ENCODE measurements at regions not wholly inside any gene's neighbourhood (a gene's known extent, or its start where the extent isn't known, plus 50 kb on each side); places are given as distances from the start of the nearest gene placed in this dataset.
"Not testable (repeated sequence)": the region's sequence is repeated elsewhere in the genome, so short reads cannot be mapped to it uniquely, and the experiment has no call there.

DNA sequence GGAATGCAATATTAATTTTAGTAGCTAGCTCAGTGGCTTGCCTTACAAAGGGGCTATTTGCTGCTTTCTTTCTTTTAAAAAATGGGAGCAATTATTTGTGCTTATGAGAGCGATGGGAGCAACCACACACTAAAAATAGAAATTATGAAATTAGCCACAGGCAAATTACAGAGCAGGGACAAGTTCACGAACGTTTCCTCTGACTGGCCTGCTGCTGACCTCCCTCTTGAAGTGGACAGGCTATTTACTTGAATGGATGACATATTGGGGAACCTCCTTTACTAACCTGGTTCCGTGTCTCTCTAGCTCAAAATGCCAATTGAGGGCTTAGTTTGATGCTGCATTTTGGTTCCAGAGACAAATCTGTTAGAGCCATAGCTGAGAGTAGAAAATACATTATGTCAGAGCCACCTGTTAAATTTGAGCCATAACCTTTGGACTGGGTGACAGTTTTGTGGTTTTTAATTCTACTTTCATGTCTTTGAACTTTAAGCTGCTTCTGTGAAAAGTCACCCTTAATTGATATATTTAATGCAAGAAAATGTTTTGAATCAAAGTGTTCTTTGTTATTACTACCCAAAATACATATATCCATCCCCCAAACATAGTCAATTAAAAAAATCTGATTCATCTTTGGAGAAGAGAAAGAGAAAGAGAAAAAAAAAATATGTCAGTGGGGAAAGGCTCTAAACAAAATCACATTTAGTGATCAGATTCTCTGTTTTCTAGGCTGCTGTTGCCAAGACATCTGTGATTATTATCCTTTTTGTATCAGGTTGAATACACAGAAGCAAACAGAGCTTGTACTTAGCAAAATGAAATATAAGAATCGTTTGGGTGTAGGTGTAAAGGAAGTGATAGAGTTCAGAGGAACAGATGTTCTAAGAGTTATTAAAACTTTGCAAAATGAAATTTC lies 351.9 kb downstream of the ADGRL2 start:
- DNase-seq, result no peak

DNA sequence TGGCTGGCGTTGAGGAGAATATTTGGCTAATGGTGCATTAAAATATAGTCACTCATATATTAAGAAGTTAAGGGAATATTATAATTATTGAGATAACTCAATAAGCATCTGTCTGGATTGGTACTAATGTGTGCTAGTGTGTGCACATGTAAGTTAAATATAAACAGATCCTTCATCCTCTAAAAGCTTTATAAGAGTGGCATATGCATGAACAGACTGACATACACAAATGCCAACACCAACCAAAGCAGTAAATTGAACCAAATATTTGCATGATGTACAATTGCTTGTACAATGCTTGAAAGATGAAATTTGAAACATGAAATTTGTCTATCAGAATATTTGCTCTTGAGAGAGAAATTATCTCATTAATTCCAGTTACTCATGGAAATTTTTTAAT lies 344.9 kb downstream of the ADGRL2 start:
- no peak for DNase-seq

DNA sequence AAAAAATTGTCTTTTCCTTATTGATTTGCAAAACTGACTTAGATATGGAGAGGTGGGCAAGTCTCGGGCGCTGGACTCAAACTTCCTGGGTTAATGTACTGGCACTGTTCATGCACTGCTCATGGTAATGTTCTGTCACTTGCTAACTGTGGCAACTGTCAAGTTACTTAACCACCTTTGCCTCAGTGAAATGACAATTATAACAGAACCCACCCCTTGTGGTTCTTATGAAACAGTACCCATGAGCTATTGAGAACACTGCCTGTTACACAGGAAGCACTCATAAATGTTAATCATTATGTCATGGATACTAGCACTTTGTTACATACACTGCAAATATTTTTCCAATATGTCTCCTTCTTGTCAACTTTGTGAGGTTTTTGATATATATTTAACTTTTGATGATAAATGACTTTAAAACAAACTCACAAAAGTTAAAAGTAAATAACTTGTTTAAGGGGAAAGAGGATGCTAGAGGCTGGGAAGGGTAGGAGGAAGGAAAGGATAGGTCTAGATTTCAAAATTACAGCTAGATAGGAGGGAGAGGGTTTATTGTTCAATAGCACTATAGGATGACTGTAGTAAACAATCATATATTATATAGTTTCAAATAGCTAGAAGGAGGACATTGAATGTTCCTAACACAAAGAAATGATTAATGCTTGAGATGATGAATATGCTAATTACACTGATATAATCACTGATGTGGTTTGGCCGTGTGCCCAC lies 342.5 kb downstream of the ADGRL2 start:
- no peak for DNase-seq

DNA sequence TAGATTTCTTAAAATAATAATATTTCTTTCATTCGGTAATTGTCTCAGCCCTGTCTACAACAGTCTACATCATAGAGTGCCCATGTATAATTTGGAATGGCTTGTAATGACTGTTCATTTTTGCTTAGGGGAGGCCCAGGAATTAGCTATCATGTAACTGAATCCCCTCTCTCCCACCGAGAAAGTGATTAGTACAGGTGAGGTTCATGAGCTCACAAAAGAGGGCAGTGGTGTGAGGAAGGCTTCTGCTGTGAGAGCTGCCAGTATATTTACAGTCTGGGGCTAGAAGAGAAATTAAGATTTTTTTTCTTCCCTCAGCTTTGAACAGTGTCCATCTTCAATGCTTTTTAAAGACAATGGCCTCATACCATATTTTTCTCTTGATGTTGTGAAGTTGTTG lies 340.7 kb downstream of the ADGRL2 start:
- no peak for DNase-seq

DNA sequence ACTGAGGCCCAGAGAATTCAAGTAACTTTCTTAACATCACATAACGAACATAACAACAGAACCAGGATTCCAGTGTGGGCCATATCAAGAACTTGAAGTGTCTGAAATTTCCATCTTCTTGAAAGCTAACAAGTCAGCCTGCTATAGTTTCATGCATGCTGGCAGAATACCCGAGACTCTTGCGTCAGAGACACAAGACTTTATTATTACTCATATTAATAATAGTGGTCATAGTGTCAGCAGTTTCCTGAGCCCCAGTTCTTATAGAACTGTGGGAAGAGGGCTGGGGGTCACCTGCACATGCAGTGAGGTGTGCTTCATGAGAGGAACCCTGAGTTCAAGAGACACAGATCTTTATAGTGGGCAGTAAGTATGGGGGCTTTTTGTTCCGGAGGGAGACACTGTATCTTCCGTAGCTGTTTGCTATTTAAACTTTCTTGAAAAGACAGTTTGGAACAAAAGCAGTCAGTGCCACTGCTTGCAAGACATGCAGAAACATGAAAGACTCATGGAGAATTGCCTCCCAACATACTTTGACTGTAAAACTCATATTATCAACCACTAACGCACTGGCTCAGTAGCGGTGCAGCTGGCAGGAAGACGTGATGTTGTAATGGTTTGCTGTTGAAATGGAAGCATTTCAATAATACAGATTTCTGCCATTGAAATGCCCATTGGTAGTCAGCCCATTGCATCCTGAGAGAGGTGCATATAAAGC lies 339.2 kb downstream of the ADGRL2 start:
- DNase-seq, result no peak

DNA sequence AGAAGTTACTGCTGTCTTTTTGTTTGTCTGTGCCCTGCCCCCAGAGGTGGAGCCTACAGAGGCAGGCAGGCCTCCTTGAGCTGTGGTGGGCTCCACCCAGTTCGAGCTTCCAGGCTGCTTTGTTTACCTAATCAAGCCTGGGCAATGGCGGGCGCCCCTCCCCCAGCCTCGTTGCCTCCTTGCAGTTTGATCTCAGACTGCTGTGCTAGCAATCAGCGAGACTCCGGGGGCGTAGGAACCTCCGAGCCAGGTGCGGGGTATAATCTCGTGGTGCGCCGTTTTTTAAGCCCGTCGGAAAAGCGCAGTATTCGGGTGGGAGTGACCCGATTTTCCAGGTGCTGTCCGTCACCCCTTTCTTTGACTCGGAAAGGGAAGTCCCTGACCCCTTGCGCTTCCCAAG lies 335.6 kb downstream of the ADGRL2 start:
- not testable (repeated sequence) for DNase-seq

DNA sequence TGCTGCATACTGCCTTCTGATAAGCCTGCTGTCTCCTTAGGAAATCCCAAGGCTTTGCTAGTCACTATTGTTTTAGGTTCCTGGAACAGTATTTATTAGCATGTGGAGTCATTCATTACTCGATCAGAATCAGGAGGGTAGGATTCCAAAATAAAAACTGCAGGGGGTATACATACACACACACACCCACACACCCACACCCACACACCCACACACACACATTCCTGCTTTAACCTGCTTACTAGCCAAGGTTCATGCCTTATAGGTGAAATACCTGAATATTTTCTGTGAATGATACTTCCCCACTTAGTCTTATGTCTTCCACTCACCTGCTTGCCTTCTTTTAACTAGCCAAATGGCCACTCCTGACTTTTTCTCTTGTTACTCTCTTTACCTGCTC lies 325.1 kb downstream of the ADGRL2 start:
- DNase-seq, result no peak

DNA sequence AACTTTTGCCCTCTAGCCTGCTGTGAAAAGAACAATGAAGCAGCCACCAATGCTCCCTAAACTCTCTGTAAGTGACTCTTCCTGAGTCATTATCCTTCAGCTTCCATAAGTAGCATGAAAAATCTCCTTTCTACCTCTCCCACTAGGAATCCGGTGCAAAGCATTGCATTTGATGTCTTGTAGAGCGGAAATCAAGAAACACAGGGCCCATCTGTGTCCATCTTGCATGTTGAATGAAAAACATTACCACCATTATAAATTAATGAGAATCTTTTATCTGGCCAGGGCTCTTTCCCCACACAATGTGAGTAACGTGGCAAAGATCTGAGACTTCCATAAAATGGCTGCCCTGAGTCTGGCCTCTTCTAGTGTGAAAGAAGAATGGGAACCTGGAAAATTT lies 324.4 kb downstream of the ADGRL2 start:
- DNase-seq, result no peak

DNA sequence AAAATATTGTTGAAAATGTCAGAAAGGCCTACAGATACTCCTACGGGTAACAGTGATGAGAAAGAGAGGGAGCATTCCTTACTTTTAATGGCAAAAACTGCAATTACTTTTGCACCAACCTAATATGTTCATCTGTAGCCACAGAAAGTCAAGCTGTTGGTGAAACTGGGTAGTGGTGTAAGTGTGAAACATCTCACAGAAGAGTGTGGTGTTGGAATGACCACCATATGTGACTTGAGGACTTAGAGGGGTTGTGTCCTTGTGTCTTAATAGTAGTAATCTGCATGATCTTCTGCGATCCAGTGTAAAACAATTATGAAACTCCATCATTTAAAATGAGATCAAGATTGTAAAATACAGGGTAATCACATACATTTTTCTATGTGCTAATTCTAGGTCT lies 320.7 kb downstream of the ADGRL2 start:
- no peak for DNase-seq

DNA sequence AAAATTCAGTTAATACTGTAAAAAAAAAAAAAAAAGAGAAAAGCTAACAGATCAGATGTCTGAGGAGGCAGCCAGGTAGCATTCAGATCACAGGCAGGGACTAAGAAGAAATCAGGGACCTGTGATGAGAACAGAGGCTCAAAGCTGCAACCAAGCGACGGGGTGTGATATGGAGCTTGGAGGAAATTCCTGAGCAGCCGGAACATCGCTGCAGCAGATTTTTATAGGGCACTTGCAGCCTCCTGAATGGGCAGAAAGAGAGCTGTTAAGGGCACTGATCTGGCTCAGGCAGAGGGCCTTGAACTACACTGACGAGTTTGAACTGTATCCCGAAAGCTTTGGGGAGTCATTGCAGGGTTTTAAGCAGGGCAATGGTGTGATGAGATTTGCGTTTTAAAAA lies 315.4 kb downstream of the ADGRL2 start:
- no peak for DNase-seq

DNA sequence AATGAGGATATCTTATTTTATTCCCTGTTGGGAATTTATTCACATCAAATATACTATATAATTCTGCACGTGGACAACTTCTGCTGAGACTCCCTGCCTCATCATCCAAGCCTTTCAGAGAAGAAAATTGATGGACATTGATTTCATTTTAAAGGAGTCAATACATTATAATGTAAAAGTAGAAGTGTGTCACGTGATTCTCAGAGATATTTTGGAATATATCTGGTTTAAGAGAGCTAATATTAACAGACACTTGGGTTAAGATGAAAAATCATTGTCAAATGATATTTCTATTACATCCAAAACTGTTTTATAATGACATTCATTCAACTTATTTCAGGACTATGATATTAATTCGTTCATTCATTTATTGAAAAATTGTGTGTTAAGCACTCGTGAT lies 314.2 kb downstream of the ADGRL2 start:
- DNase-seq, result no peak

DNA sequence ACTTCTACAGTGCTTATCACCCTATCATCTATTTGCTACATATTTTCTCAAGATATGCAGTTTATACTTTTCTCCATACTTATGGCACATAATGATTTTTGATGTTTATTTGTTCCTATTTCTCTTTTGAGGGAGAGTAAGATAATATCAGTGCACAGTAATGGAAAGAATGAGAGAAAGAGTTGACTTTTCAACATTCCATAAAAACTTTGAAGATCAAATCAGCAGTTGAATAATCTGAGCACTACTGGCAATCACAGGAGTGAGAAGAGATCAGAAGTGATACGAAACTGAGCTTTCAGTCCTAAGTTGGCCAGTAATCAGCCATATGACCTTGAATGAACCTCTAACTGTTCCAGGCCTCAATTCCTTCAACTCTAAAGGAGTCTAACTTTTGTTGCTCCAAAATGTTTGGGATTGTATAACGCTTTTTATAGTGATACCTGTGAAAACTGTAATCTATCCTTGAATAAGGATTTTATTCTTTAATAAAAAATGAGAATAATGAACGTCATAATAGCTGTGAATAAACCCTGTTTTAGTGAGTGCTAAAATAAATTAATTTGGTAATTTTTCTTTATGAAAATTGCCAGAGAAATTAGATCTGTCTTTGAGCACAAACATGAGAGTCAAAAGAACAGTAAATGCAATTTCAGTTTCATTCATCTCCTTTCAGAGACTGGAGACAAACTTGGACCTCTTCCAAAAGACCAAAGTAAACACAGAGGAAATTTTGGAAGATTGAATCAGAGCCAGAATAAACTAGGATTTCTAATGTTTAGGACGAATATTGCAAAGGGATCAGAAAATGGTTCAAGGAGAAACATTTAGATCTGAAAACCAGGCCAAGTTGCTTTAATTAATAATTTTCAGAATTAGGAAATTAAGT lies 309.9 kb downstream of the ADGRL2 start:
- DNase-seq, result no peak

DNA sequence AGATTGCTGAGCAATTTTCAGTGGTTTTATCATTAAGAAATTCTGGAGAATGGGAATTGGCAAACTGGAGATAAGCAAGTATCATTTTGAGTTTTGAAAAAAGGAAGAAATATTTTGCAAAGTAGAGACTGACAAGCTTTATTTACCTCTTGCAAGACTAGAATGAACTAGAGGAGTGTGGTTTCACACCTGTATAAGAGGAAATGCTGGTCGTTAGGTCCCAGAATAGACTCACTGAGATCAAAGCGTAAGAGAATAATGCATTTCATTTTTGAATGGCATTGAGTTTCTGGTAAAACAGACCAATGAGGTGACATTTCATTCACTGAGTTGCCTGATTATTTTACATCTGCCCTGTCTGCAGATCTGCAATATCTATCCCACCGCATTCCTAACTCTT lies 308.1 kb downstream of the ADGRL2 start:
- DNase-seq, result no peak

DNA sequence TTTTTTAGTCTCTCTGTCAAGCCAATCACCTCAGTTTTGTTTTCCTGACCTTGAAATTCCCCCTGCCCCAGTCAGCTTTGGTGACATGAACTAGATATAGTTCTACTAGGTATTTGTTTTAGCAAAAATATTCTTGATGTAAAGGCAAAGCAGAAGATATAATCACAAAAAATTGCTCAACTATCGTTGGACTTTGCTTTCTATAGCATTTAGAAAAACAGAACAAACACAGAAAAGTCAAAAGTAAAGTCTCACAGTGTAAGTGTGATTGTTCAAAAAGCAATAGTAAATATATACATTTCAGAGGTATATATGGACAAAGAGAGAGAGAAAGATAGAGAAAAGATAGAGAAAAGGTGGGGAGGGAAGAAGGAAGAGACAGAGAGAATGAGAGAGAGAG lies 305.9 kb downstream of the ADGRL2 start:
- DNase-seq, result no peak

DNA sequence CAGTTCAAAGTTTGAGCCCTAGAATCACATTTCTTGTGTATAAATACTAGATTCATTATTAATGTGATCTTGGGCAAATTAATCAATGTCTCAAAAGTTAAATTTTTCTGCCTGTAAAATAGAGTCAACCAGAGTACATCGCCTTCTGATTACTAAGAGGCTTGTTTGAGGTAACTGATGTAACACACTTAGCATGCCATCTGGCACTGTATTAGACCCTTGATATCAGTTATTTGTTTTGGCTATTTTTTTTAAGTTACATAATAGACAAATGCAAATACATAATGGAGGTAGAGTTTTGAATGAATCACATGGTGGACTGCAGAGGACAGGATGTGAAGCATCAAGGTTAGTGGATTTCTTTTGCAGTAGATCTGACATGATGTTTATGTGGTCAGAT lies 298.4 kb downstream of the ADGRL2 start:
- DNase-seq, result no peak

DNA sequence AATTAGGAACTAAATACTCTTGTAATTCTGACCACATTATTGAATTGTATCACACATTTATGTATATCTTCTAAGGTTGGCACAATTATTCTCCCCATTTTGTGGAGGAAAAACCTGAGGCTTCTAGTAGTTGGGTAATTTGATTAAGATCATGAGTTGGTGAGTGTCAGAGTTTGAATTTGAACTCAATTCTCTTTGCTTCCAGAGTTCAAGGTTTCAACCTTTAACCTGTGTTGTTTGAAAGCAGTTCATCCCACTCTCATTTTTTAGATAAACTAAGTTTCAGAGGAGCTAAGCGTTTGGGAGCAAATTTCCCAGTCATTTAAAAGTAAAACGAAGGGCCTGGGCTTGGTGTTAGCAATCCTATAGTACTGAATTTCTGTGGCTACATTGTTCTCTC lies 293.4 kb downstream of the ADGRL2 start:
- no peak for DNase-seq

DNA sequence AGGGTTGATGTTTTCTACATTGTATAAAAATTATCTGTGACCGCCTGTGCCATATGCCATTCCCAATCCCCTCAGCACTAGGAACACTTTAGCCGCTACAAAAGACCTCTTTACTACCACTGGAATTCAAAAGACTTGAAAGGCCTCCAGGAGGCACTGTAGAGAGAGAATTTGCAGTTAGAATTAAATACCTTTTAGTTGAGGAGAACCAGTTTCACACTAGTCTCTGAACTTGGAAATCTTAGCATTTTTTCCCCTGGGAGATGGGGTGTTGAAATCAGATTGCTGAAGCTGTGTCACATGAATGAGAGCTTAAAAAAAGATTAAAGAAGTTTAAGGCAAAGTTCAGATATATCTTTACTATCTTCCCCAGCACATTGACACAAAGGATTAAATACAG lies 291.0 kb downstream of the ADGRL2 start:
- DNase-seq, result no peak

DNA sequence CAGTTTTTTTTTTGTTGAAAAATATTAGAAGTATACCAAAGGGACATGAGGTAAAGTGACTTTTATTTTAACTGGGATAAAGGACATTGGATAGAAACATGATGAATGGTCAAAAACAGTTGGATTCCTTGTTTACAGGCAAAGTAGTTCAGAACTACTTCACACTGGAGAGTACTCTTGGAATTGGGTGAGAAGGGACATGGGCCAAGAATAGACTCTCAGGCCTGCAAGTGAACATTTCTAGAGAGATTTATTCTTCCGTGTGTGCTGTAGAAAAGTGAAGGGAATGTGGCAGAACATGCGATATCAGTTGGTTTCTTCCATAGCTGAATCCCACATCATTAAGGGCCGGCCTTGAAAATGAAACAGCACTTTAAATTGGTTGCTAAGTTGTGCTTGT lies 290.5 kb downstream of the ADGRL2 start:
- no peak for DNase-seq

DNA sequence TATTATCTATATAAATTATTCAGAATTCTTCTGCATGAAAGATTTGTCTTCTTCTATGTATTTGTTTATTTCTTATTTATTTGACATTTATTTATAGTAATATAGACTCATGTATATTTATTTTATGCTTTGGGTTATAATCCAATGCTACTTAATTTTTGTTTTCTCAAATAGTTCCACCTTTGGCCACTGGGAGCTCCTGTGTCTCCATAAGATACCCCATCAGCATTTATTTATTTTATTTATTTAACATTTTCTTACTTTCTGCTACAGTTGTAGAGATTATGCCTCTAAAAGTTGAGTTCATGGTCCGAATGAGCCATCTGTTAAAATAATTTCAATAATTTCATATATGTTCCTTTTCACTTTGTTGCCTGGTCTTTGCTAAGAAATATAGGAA lies 289.4 kb downstream of the ADGRL2 start:
- no peak for DNase-seq

DNA sequence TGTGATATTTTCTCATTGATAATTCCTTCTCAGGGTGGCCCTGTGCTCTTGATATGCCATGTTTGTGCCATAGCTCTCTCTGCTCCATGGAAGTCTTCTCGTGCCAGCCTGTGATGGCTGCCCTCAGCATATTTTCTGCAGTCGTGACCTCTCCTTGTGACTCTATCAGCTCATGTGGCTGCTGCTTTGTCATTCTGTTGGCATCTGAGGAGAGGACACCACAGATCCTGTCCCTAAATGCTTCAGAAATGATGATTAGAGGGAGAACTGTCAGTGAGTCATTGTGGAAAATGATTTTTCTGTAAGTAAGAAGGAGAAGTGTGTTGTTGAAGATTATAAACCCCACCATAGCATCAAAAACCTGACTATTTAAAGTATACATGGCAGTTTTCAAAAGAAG lies 286.0 kb downstream of the ADGRL2 start:
- no peak for DNase-seq

DNA sequence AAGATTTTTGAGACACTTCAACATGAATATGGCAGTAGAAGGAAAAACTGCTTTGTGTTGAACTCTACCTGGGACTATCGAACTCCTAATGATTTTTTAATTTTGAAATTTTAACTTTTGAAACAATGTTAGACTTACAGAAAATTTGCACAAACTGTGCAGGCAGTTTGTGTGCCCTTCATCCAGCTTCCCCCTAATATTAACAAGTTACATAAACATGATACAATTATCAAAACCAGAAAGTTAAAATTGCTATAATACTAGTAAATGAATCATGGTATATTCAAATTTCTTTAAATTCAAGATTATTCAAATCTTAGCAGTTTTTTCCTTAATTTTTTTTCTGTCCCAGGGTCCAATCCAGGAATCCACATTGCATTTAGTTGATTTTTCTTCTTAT lies 278.9 kb downstream of the ADGRL2 start:
- DNase-seq, result no peak

DNA sequence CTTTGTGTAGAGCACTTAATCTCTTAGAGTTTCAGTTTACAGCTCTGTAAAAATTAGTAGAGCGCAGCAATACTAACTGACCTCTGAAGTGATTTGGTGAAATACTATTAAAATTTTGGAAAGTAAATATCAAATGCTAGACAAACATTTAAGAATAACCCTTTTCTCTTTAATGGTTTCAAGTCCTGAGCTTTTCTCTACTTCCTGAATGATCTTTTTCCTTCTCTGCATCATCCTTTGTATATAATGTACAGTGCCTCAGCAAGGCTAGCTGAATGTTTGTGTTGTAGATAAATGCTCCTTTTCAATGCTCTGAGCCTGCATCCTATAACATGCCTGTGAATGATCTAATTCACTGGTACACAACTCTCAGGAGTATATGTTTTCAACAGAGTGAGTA lies 272.9 kb downstream of the ADGRL2 start:
- no peak for DNase-seq

DNA sequence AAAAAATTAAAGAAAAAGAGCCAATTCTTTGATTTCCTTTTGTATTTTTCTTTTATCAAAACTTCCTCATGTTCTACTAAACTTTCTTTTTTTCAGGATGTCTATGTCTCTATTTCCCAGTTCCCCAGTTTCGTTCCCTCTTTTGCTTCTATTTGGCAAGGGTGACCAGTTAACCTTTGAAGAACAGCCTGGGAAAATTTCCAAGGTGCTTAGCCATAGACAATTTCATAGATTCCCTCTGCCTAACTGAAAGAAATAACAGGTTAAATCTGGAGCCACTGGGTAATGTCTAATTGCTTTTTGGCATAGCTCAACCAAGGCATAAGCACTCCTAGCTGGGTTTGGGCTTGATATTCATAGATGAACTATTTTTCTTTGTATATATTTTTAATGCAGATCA lies 272.3 kb downstream of the ADGRL2 start:
- no peak for DNase-seq

Measured in DMS 273 treated with DMSO at 0.1 percent for 48 hours (cell line).